Endodermal cell (in vitro differentiated cells): ENCODE measurements at regions not wholly inside any gene's neighbourhood (a gene's known extent, or its start where the extent isn't known, plus 50 kb on each side); places are given as distances from the start of the nearest gene placed in this dataset.

Experiments
- DNase-seq: peaks from one replicate; pipeline ENCODE4 v3.0.0-alpha.2; 2017
- H3K27ac ChIP-seq: 2 replicates; pipeline ENCODE4 v1.5.1; 2013; ENCODE audit warnings: mild to moderate bottlenecking, low read depth, low read length, moderate library complexity
- H3K27me3 ChIP-seq: 2 replicates; pipeline ENCODE4 v1.6.1; 2013; ENCODE audit warnings: mild to moderate bottlenecking, low read length, moderate library complexity; ENCODE audit not compliant: insufficient read depth, control insufficient read depth, poor library complexity, severe bottlenecking
- H3K36me3 ChIP-seq: 2 replicates; pipeline ENCODE4 v1.7.0; 2013; ENCODE audit warnings: mild to moderate bottlenecking, low read length, moderate library complexity; ENCODE audit not compliant: control insufficient read depth, insufficient read depth
- H3K4me1 ChIP-seq: one replicate; pipeline ENCODE4 v1.7.0; 2013; ENCODE audit warnings: low read length; ENCODE audit not compliant: control insufficient read depth, insufficient read depth
- H3K4me3 ChIP-seq: 2 replicates; pipeline ENCODE4 v1.5.1; 2013; ENCODE audit warnings: mild to moderate bottlenecking, low read length, moderate library complexity
- H3K9ac ChIP-seq: 2 replicates; pipeline ENCODE4 v1.6.1; 2013; ENCODE audit warnings: mild to moderate bottlenecking, low read length, moderate library complexity; ENCODE audit not compliant: poor library complexity, severe bottlenecking; ENCODE audit errors: extremely low read depth
- H3K9me3 ChIP-seq: 2 replicates; pipeline ENCODE4 v1.6.1; 2013; ENCODE audit warnings: mild to moderate bottlenecking, low read length, moderate library complexity; ENCODE audit not compliant: control insufficient read depth
- H3K27ac Mint-ChIP-seq: 2 replicates; pipeline ENCODE4 v1.8.0; 2020; ENCODE audit warnings: mixed read lengths
- H3K27me3 Mint-ChIP-seq: 2 replicates; pipeline ENCODE4 v1.8.0; 2021; ENCODE audit warnings: mild to moderate bottlenecking, mixed read lengths; ENCODE audit not compliant: insufficient read depth
- H3K36me3 Mint-ChIP-seq: 2 replicates; pipeline ENCODE4 v1.8.0; 2020; ENCODE audit warnings: low read depth, mixed read lengths
- H3K4me1 Mint-ChIP-seq: 2 replicates; pipeline ENCODE4 v1.8.0; 2020; ENCODE audit warnings: mixed read lengths
- H3K4me3 Mint-ChIP-seq: 2 replicates; pipeline ENCODE4 v1.8.0; 2020; ENCODE audit warnings: mild to moderate bottlenecking, moderate library complexity, mixed read lengths
- H3K9me3 Mint-ChIP-seq: 2 replicates; pipeline ENCODE4 v1.8.0; 2020; ENCODE audit warnings: mild to moderate bottlenecking, mixed read lengths
- WGBS, 2 experiments: methylation state at CpG; one replicate each; pipeline versions ENCODE4 v1.1.5 to v1.1.7; 2013; ENCODE audit warnings: missing lambda C conversion rate in 2 of 2, mixed read lengths in 1 of 2; ENCODE audit not compliant: insufficient coverage in 1 of 2, insufficient read length in 1 of 2; 5-methylcytosine and 5-hydroxymethylcytosine counted together
- TF ChIP-seq, protein P1 (sequence below): fragments of 200-600 bp; sonication (generic); conservative IDR thresholded peaks from 2 replicates; pipeline ENCODE4 v1.5.0; 2021; ENCODE audit warnings: antibody characterized with exemption, mild to moderate bottlenecking

- H3K4me1 Mint-ChIP-seq: no peaks in the 10 kb centered on the region
- H3K9me3 Mint-ChIP-seq: no peaks in the 10 kb centered on the region
- TF ChIP-seq, protein P1, sequence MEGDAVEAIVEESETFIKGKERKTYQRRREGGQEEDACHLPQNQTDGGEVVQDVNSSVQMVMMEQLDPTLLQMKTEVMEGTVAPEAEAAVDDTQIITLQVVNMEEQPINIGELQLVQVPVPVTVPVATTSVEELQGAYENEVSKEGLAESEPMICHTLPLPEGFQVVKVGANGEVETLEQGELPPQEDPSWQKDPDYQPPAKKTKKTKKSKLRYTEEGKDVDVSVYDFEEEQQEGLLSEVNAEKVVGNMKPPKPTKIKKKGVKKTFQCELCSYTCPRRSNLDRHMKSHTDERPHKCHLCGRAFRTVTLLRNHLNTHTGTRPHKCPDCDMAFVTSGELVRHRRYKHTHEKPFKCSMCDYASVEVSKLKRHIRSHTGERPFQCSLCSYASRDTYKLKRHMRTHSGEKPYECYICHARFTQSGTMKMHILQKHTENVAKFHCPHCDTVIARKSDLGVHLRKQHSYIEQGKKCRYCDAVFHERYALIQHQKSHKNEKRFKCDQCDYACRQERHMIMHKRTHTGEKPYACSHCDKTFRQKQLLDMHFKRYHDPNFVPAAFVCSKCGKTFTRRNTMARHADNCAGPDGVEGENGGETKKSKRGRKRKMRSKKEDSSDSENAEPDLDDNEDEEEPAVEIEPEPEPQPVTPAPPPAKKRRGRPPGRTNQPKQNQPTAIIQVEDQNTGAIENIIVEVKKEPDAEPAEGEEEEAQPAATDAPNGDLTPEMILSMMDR: no peak
- H3K27ac ChIP-seq: no peak overlapping the region
- no peaks in the 10 kb centered on the region for H3K36me3 Mint-ChIP-seq
- no peak overlapping the region for H3K27ac Mint-ChIP-seq
- DNase-seq: no peak
- no peaks in the 10 kb centered on the region for H3K27me3 ChIP-seq
- H3K27me3 Mint-ChIP-seq: peaks cover 7% of the 10 kb centered on the region
- no peaks in the 10 kb centered on the region for H3K4me1 ChIP-seq
- WGBS, 2 experiments: 66 to 75% methylated on average over 1 to 3 of the region's 3 CpGs
- H3K4me3 ChIP-seq: no peak overlapping the region
- H3K9ac ChIP-seq: no peak overlapping the region
- no peak overlapping the region for H3K4me3 Mint-ChIP-seq
- H3K9me3 ChIP-seq: no peaks in the 10 kb centered on the region
- H3K36me3 ChIP-seq: no peaks in the 10 kb centered on the region
Observed at GRCh38 chr15:98241032-98241554, 280.6 kb downstream of the ARRDC4 start.

GRCh38 chr15:98257290-98257689 is 296.8 kb downstream of the ARRDC4 start:
- Mint-ChIP-seq H3K27ac (no peak overlapping the region), H3K27me3 (peaks cover 40% of the 10 kb centered on the region), H3K4me1 (peaks cover 5% of the 10 kb centered on the region), H3K9me3 (peaks cover 23% of the 10 kb centered on the region), H3K4me3 (no peak overlapping the region), H3K36me3 (no peaks in the 10 kb centered on the region)
- Histone ChIP-seq H3K9me3 (peaks cover 13% of the 10 kb centered on the region), H3K4me3 (no peak overlapping the region), H3K9ac (no peak overlapping the region), H3K27ac (peak overlapping the region; percentile 3), H3K27me3 (peaks cover 40% of the 10 kb centered on the region), H3K36me3 (no peaks in the 10 kb centered on the region), H3K4me1 (no peaks in the 10 kb centered on the region)
- TF ChIP-seq, protein P1: no peak
- DNase-seq: no peak
- 29 to 33% methylated on average over 2 of the region's 2 CpGs for WGBS, 2 experiments

DNA sequence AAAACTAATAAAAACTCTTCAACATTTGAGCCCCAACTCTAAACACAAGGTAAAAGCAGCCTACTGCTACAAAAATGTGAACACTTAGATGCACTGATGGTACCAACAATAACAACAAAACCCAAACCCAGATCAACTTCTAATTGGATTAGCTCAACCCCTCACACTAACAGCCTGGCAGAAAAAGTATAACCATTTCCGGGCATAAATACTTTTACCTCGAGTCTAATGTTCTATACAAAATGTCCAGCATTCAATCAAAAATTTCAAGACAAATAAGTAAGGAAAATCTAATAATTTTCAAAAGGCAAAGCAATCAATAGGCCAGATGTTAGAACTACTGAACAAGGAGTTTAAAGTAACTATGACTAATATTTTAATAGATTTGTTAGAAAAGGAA is 303.3 kb downstream of the ARRDC4 start:
- no peaks in the 10 kb centered on the region for H3K4me1 ChIP-seq
- 100% methylated on average over 2 of the region's 2 CpGs; no CpG with 5 or more reads in 1 of the 2 experiments for WGBS, 2 experiments
- DNase-seq: no peak
- H3K27ac ChIP-seq: no peak overlapping the region
- H3K27me3 ChIP-seq: no peaks in the 10 kb centered on the region
- H3K4me3 ChIP-seq: no peak overlapping the region
- TF ChIP-seq, protein P1: no peak
- H3K27me3 Mint-ChIP-seq: peaks cover 2% of the 10 kb centered on the region
- no peak overlapping the region for H3K4me3 Mint-ChIP-seq
- H3K9ac ChIP-seq: no peak overlapping the region
- H3K4me1 Mint-ChIP-seq: no peaks in the 10 kb centered on the region
- no peaks in the 10 kb centered on the region for H3K36me3 ChIP-seq
- H3K36me3 Mint-ChIP-seq: no peaks in the 10 kb centered on the region
- H3K9me3 Mint-ChIP-seq: peaks cover 15% of the 10 kb centered on the region
- H3K27ac Mint-ChIP-seq: no peak overlapping the region
- H3K9me3 ChIP-seq: peaks cover 5% of the 10 kb centered on the region
